Tibial nerve (tissue), 4 donors: ENCODE measurements at regions not wholly inside any gene's neighbourhood (a gene's known extent, or its start where the extent isn't known, plus 50 kb on each side); places are given as distances from the start of the nearest gene placed in this dataset.

Experiments used
- DNase-seq, 2 donors: peaks; one replicate each; pipeline ENCODE4 v3.0.0-alpha.2; 2019; ENCODE audit warnings: low spot score in 2 of 2
- H3K27ac ChIP-seq, 4 donors: fragments of 200-600 bp; sonication (generic) in 3 of 4; one replicate each; pipeline ENCODE4 v1.5.1; 2017 to 2019; ENCODE audit warnings: mild to moderate bottlenecking in 1 of 4
- H3K27me3 ChIP-seq, 2 donors: fragments of 200-600 bp; sonication (generic) in 1 of 2; one replicate each; pipeline versions ENCODE4 v1.5.1 to v1.6.0; 2017 to 2019
- H3K36me3 ChIP-seq, 3 donors: fragments of 200-600 bp; sonication (generic); one replicate each; pipeline ENCODE4 v1.5.1; 2018 to 2019
- H3K4me1 ChIP-seq, 4 donors: fragments of 200-600 bp; sonication (generic) in 3 of 4; one replicate each; pipeline ENCODE4 v1.5.1; 2017 to 2019
- H3K4me3 ChIP-seq, 4 donors: fragments of 200-600 bp; sonication (generic) in 3 of 4; one replicate each; pipeline ENCODE4 v1.5.1; 2017 to 2019; ENCODE audit warnings: mild to moderate bottlenecking in 1 of 4, moderate library complexity in 1 of 4
- H3K9me3 ChIP-seq, 4 donors: fragments of 200-600 bp; sonication (generic) in 3 of 4; one replicate each; pipeline ENCODE4 v1.5.1; 2017 to 2019
- CTCF ChIP-seq, 5 experiments: fragments of 200-600 bp in 3 of 5; fragments of 450-650 bp in 2 of 5; sonication (generic) in 3 of 5; IDR thresholded peaks; one replicate each; pipeline ENCODE4 v1.5.1; 2016 to 2019; ENCODE audit warnings: antibody characterized with exemption in 5 of 5, mild to moderate bottlenecking in 3 of 5, moderate library complexity in 2 of 5
- EP300 ChIP-seq, 2 donors: sonication (generic); formaldehyde crosslinking; IDR thresholded peaks; one replicate each; pipeline ENCODE4 v1.6.1; 2017; ENCODE audit warnings: antibody characterized with exemption in 2 of 2, mild to moderate bottlenecking in 1 of 2
- POLR2A ChIP-seq, 2 donors: fragments of 450-650 bp; IDR thresholded peaks; one replicate each; pipeline ENCODE4 v1.6.1; 2017; ENCODE audit warnings: antibody characterized with exemption in 2 of 2, mild to moderate bottlenecking in 2 of 2, moderate library complexity in 2 of 2
- WGBS, 2 donors: methylation state at CpG; one replicate each; pipeline ENCODE4 v1.1.5; 2018; 5-methylcytosine and 5-hydroxymethylcytosine counted together

- Histone ChIP-seq H3K27ac (no peak overlapping the region), H3K4me1 (no peaks in the 10 kb centered on the region), H3K4me3 (no peak overlapping the region), H3K9me3 (no peaks in the 10 kb centered on the region), H3K27me3 (no peaks in the 10 kb centered on the region), H3K36me3 (no peaks in the 10 kb centered on the region)
- TF ChIP-seq EP300 (IDR thresholded peaks at IDR 0.05) (no peak), CTCF (IDR thresholded peaks at IDR 0.05) (no peak), POLR2A (IDR thresholded peaks at IDR 0.05) (no peak)
- no peak for DNase-seq
Measured at GRCh38 chr3:105274958-105275357, 91.8 kb upstream of the ALCAM start.

GRCh38 chr3:105277656-105278055, 89.1 kb upstream of the ALCAM start:
- TF ChIP-seq CTCF (IDR thresholded peaks at IDR 0.05) (no peak), POLR2A (IDR thresholded peaks at IDR 0.05) (no peak)
- WGBS, 2 donors, result 82 to 85% methylated on average over 3 of the region's 3 CpGs
- no peak overlapping the region for H3K4me3 ChIP-seq

GRCh38 chr3:105278688-105279087, 88.0 kb upstream of the ALCAM start:
- DNase-seq, result no peak
- Histone ChIP-seq H3K36me3 (no peaks in the 10 kb centered on the region), H3K4me3 (no peak overlapping the region), H3K27me3 (no peaks in the 10 kb centered on the region), H3K4me1 (no peaks in the 10 kb centered on the region), H3K9me3 (no peaks in the 10 kb centered on the region), H3K27ac (no peak overlapping the region)
- 82 to 87% methylated on average over 1 of the region's 1 CpG for WGBS, 2 donors
- no peak for TF ChIP-seq POLR2A (IDR thresholded peaks at IDR 0.05)
- TF ChIP-seq EP300 (IDR thresholded peaks at IDR 0.05), result no peak
- TF ChIP-seq CTCF (IDR thresholded peaks at IDR 0.05), result no peak

More at GRCh38 chr3:105277656-105278055, 89.1 kb upstream of the ALCAM start:
- H3K36me3 ChIP-seq, result no peaks in the 10 kb centered on the region
- H3K27me3 ChIP-seq, result no peaks in the 10 kb centered on the region
- H3K4me1 ChIP-seq, result no peaks in the 10 kb centered on the region
- H3K27ac ChIP-seq, result no peak overlapping the region
- no peak for DNase-seq
- no peaks in the 10 kb centered on the region for H3K9me3 ChIP-seq

GRCh38 chr3:105281989-105282388, 84.7 kb upstream of the ALCAM start:
- TF ChIP-seq CTCF (IDR thresholded peaks at IDR 0.05), result no peak
- TF ChIP-seq POLR2A (IDR thresholded peaks at IDR 0.05), result no peak
- no peak for TF ChIP-seq EP300 (IDR thresholded peaks at IDR 0.05)
- no peaks in the 10 kb centered on the region for H3K36me3 ChIP-seq
- H3K27me3 ChIP-seq, result no peaks in the 10 kb centered on the region
- 84 to 96% methylated on average over 1 of the region's 1 CpG for WGBS, 2 donors
- no peak for DNase-seq
- H3K9me3 ChIP-seq, result no peaks in the 10 kb centered on the region
- no peaks in the 10 kb centered on the region for H3K4me1 ChIP-seq
- H3K4me3 ChIP-seq, result no peak overlapping the region
- H3K27ac ChIP-seq, result no peak overlapping the region

GRCh38 chr3:105284876-105285275, 81.8 kb upstream of the ALCAM start:
- no peaks in the 10 kb centered on the region for H3K27me3 ChIP-seq
- WGBS, 2 donors, result 69 to 99% methylated on average over 2 of the region's 2 CpGs

GRCh38 chr3:105285653-105286241, 81.0 kb upstream of the ALCAM start:
- TF ChIP-seq CTCF (IDR thresholded peaks at IDR 0.05) (no peak), EP300 (IDR thresholded peaks at IDR 0.05) (no peak), POLR2A (IDR thresholded peaks at IDR 0.05) (no peak)
- DNase-seq, result no peak
- Histone ChIP-seq H3K9me3 (peaks cover 0 to 6% (median 0%) of the 10 kb centered on the region in 4 donors), H3K4me1 (no peaks in the 10 kb centered on the region), H3K27me3 (no peaks in the 10 kb centered on the region), H3K4me3 (no peak overlapping the region), H3K27ac (no peak overlapping the region), H3K36me3 (no peaks in the 10 kb centered on the region)
- 87 to 95% methylated on average over 1 of the region's 1 CpG for WGBS, 2 donors

More at GRCh38 chr3:105284876-105285275, 81.8 kb upstream of the ALCAM start:
- Histone ChIP-seq H3K4me3 (no peak overlapping the region), H3K4me1 (no peaks in the 10 kb centered on the region), H3K27ac (no peak overlapping the region), H3K9me3 (peaks cover 0 to 2% (median 0%) of the 10 kb centered on the region in 4 donors), H3K36me3 (no peaks in the 10 kb centered on the region)
- TF ChIP-seq EP300 (IDR thresholded peaks at IDR 0.05), result no peak
- DNase-seq, result no peak
